Ureter (tissue), 1 donor: ENCODE measurements at regions not wholly inside any gene's neighbourhood (a gene's known extent, or its start where the extent isn't known, plus 50 kb on each side); places are given as distances from the start of the nearest gene placed in this dataset.

ENCODE experiments used
- DNase-seq: peaks from one replicate; pipeline ENCODE4 v3.0.0-alpha.2; 2020; ENCODE audit warnings: low spot score
- donor health status: DM: yes; HTN: yes; CAD: no.

- DNase-seq: no peak
Measured at GRCh38 chr3:144626835-144627234, 655.2 kb downstream of the DIPK2A start.

GRCh38 chr3:144629381-144629780 is 657.8 kb downstream of the DIPK2A start:
- DNase-seq: no peak

GRCh38 chr3:144636833-144637232 is 665.2 kb downstream of the DIPK2A start:
- DNase-seq: no peak

GRCh38 chr3:144638009-144638408 is 666.4 kb downstream of the DIPK2A start:
- DNase-seq: no peak

- no peak for DNase-seq
Measured at GRCh38 chr3:144643771-144644198, 672.2 kb downstream of the DIPK2A start.

- no peak for DNase-seq
Measured at GRCh38 chr3:144645300-144645699, 673.7 kb downstream of the DIPK2A start.

GRCh38 chr3:144650380-144650779 is 678.8 kb downstream of the DIPK2A start:
- no peak for DNase-seq

- DNase-seq: no peak
Measured at GRCh38 chr3:144652573-144652972, 681.0 kb downstream of the DIPK2A start.

GRCh38 chr3:144655423-144655822 is 683.8 kb downstream of the DIPK2A start:
- no peak for DNase-seq

- DNase-seq: no peak
Measured at GRCh38 chr3:144660186-144660585, 688.6 kb downstream of the DIPK2A start.

GRCh38 chr3:144662729-144663128 is 691.1 kb downstream of the DIPK2A start:
- no peak for DNase-seq

GRCh38 chr3:144663456-144664436 is 692.1 kb downstream of the DIPK2A start:
- DNase-seq: no peak

GRCh38 chr3:144665567-144666053 is 694.0 kb downstream of the DIPK2A start:
- DNase-seq: no peak

GRCh38 chr3:144670571-144670970 is 698.9 kb downstream of the DIPK2A start:
- no peak for DNase-seq

GRCh38 chr3:144677103-144677502 is 705.5 kb downstream of the DIPK2A start:
- no peak for DNase-seq

GRCh38 chr3:144683065-144683464 is 711.4 kb downstream of the DIPK2A start:
- no peak for DNase-seq

GRCh38 chr3:144687862-144688261 is 716.2 kb downstream of the DIPK2A start:
- DNase-seq: no peak

GRCh38 chr3:144692488-144692887 is 720.9 kb downstream of the DIPK2A start:
- no peak for DNase-seq

- no peak for DNase-seq
Measured at GRCh38 chr3:144708437-144708836, 736.8 kb downstream of the DIPK2A start.

GRCh38 chr3:144737281-144737680 is 765.7 kb downstream of the DIPK2A start:
- no peak for DNase-seq

GRCh38 chr3:144743225-144743668 is 771.6 kb downstream of the DIPK2A start:
- no peak for DNase-seq

GRCh38 chr3:144744473-144744872 is 772.9 kb downstream of the DIPK2A start:
- DNase-seq: no peak

- no peak for DNase-seq
Measured at GRCh38 chr3:144746631-144747030, 775.0 kb downstream of the DIPK2A start.
